Dermis microvascular lymphatic vessel endothelial cell (primary cell): ENCODE measurements at regions not wholly inside any gene's neighbourhood (a gene's known extent, or its start where the extent isn't known, plus 50 kb on each side); places are given as distances from the start of the nearest gene placed in this dataset.

Source experiments
- DNase-seq, 2 donors: peaks; one replicate each; pipeline versions ENCODE4 v3.0.0 to v3.0.0-alpha.2; 2010; ENCODE audit warnings: low read depth in 2 of 2

DNA sequence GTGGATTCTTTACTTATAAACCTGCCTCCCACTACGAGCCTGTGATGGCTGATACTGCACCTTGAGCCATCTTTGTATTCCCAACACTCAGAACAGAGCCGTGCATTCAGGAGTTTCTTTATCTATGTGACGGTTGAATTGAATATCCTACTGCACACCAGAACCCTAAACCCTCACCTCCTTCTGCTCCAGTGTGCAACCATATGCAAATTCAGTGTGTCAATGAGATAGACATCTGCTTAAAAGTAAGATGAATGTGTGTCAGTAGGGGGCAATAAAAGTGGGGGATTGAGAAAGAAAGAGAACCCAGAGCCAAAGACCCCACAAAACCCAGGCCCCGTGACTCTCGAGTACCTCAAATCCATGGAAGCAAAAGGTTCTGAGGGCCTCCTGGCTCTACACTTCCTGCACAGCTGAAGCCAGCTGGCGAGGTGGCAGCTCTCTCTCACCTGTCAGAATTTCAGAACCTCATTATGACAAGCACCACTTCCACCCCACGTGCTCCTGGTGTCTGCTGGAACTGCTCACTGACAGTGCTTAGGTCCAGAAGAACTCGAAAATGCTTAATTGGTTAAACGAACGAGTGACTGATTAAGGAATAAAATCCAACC lies 143.3 kb upstream of the GPR26 start:
- no peak for DNase-seq

- no peak for DNase-seq
Measured at GRCh38 chr10:123523833-123524232, 142.3 kb upstream of the GPR26 start.

GRCh38 chr10:123526356-123527064 lies 139.6 kb upstream of the GPR26 start:
- no peak for DNase-seq

DNA sequence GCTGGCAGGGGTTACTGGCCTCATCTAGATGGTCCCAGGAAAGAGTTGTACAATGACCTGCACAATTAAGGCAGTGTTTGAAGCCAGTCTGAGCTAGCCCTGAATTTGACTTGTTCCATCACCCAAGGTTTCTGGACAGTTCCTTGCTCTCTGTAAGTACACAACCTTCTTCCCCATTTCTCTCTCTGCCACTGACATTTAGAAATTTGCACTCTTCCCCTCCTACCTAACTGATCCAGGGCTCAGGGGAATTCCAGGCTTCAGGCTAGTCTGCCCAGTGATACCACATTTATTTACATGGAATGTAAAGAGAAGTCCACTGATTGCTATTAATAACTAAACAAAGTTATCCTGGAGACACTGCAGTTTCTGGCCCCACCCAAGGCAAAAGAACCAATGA lies 139.0 kb upstream of the GPR26 start:
- no peak for DNase-seq

GRCh38 chr10:123529146-123529760 lies 136.9 kb upstream of the GPR26 start:
- no peak for DNase-seq

GRCh38 chr10:123530166-123530870 lies 135.8 kb upstream of the GPR26 start:
- DNase-seq, result no peak

GRCh38 chr10:123535386-123535785 lies 130.8 kb upstream of the GPR26 start:
- no peak for DNase-seq

DNA sequence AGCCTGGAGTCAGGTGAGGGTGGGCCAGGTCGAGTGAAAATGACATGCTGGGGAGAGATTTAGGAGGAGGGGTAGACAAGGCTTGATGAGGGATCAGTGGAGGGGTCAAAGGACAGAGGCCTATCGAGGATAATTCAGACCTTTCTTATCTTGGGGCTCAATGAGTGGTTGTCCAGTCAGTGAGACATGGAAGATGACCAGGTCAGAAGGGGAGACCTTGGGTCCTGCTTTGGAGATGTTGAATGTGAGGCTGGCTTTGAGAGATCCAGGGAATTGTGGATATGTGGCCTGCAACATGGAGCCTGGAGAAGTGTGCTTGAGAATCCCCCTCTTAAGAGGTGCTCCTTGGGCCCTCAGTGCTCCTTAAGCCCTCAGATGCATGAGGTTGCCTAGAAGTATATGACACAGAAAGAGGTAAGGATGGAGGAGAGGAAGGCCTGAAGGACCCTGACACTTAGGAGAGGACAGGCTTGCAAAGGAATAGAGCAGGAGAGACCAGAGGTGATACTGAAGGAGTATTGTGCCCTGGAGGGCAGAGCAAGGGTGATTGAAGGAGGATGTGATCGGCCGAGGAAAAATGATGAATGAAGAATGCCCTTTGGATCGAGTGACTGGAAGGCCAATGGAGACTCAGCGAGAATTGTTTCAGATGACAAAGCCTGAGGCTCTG lies 129.8 kb upstream of the GPR26 start:
- no peak for DNase-seq

- no peak for DNase-seq
Measured at GRCh38 chr10:123537188-123537961, 128.8 kb upstream of the GPR26 start.

DNA sequence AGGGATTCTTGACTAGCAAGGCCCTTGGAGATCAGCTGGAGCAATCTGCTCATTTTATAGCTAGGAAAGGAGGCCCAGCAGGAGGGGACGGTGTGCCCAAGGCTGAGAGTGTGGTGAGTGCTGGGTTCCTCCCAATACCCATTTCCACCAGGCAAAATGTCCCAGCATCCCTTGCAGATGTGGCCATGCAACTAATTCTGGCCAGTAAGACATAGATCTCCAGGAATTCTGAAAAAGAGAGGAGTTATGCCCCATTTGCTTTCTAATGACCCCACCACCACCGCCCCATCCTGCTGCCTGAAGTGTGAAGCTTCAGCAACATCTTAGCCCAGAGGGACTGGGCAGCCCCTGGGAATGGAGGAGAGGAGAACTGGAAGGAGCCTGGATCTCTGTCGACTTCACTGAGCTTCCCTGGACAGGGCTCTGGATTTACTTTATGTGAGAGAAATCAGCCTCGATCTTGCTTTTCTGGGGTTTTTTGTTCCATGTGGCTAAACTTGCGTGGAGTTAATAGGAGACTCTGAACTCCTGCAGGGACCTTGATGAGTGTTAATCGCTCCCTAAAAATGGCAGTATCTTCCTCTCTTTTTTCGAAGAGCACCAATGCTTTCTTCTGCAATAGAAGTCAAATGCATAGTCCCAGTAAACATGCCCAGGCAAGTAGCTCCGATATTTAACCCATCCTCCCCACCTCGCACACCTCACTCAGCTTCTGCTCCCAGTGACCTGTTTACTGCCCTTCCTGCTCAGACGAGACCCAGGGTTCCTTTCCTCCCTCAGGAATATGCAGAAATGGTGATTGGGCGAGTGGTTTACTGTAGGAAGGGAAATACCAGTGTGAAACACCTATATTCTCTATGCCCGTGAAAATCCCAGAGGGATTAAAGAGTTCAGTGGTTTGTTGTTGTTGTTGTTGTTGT lies 127.5 kb upstream of the GPR26 start:
- DNase-seq, result no peak

GRCh38 chr10:123544986-123545385 lies 121.2 kb upstream of the GPR26 start:
- no peak for DNase-seq

- DNase-seq, result no peak
Measured at GRCh38 chr10:123548770-123549169, 117.4 kb upstream of the GPR26 start.

- no peak for DNase-seq
Measured at GRCh38 chr10:123549761-123550454, 116.2 kb upstream of the GPR26 start.

DNA sequence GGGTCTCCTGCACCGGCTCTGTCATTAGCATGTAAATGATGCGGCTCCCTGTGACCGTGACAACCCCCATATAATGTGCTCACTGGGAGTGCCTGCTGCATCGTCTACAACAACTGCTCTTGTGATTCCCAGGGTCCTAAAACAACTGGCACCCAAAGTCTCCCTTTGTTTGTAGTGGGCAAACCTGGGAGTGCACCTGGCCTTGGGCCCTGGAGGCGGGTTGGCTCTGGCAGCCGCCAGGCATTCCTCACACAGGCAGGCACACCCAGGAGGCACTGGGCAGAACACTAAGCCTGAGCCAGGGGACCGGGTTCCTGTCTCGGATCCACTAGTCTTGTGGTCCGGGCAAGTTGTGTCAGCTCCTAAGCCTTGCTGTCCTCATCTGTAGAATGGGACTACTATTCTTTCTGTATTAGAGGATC lies 115.5 kb upstream of the GPR26 start:
- no peak for DNase-seq

DNA sequence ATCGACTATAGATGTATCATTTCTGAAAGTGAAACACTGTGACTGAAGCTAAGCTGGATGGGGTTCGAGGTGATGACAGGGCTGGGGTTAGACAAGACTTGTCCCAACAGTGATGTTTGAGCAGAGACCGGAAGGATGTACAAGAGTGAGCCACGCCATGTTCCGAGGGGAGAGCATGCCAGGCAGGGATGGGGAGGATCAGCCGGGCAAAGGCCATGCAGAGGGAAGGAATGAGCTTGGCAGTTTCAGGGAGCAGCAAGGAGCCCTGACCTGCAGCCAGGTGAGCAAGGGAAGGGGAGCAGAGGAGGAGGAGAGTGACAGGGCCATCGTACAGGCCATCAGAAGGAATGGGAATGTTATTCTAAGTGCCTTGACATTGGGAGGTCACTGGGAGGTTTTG lies 114.9 kb upstream of the GPR26 start:
- no peak for DNase-seq

DNA sequence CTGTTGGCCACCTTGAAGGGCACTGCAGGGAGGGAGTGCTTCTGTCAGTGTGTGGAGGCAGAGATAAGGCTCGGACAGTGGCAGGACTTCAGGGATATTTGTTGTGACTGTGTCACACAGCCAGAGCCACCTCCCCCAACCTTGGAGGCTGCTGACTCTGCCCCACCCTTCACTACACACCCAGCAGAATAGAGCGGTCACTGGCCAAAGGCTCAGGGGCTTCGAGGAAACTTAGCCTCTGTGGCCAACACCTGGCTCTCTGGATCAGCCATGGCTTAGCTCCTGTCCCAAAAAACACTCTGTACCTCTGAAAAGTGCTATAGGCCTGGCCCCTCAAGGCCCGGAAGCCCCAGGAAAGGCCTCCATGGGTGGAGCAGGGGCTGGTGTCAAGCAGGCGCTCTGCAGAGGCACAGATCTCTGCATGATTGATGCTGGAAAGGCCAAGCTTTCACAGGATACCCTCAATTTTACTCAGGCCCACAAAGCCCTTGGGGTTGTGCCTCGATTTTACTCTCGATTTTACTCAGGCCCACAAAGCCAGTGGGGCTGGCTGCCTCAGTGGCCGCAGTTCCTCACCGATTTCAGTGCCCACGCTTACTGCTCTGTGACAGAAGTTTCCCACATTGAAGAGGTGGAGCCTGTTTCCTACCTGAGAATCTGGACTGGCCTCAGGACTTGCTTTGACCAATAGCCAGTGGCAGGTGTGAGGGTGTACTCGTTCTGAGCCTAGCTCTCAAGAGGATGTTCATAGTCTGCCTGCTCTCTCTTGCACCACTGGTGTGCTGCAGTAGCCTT lies 113.2 kb upstream of the GPR26 start:
- no peak for DNase-seq

DNA sequence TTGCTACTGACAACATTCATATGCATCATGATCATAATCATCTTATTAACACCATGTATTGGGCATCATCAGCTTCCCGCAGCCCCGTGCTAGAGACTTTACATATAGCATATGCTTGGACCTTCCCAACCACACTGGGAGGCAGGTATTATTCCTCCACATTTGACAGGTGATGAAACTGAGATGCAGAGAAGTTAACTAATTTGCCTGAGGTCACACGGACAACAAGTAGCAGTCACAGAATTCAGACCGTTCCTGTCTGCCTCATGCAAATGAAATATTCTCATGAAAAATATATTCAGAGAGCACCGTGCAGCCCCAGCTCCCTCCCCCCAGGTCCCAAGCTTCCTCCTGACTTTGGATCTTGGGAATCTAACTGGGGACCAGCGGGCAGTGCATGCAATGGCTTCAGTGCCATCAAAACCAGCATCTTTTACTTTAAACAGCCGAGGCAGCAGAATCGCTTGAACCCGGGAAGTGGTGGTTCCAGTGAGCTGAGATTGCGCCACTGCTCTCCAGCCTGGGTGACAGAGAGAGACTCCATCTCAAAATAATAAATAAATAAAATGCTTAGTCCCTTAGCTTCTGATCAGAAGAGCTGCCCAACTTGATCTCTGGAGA lies 112.2 kb upstream of the GPR26 start:
- DNase-seq, result no peak

DNA sequence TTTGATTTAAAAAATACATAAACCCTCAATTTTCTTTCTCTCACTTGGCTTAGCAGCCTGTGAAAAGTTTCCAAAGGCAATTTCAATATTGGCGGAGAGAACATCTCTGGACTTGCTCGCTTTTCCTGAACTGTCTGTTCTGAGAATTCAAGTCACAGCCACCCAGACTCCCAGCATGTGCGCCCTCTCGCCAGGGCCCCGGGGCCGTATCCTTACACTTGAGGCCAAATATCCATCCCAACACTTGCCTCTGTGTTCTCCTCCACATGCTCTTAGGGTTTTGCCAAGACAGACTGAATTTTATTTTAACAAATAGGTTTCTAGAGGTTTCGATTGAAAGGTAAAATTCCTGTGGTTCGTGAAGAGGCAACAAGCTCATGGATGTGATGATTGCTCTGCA lies 111.5 kb upstream of the GPR26 start:
- no peak for DNase-seq
